ENCODE measurements at regions not wholly inside any gene's neighbourhood (a gene's known extent, or its start where the extent isn't known, plus 50 kb on each side); places are given as distances from the start of the nearest gene placed in this dataset.

- no peak overlapping the region for H3K18ac ChIP-seq (ENCODE audit: low read depth, low read length)
- H3K36me3 ChIP-seq (ENCODE audit: control insufficient read depth, insufficient read depth, low read length), result no peaks in the 10 kb centered on the region
- H2BK5ac ChIP-seq (ENCODE audit: low read depth, low read length, poor library complexity, severe bottlenecking), result no peak overlapping the region
- H3K14ac ChIP-seq (replicated peaks; ENCODE audit: low read depth, low read length), result no peak overlapping the region
- H4K91ac ChIP-seq (ENCODE audit: insufficient read depth, low read depth, low read length), result no peak overlapping the region
- H3K9ac ChIP-seq (ENCODE audit: low read depth, low read length), result no peak overlapping the region
- CTCF ChIA-PET, result no interaction called here
- in situ Hi-C loops (cut with MboI; ENCODE audit: low sequenced_read_pairs), result no loop called here
- H2BK15ac ChIP-seq (ENCODE audit: low read depth, low read length), result no peak overlapping the region
- H3K27ac ChIP-seq (ENCODE audit: insufficient read depth, low read length), result no peak overlapping the region
- no TSS peak for BruUV-seq (replicated peaks)
- peaks cover 6% of the 10 kb centered on the region; the same call in 1 of the 2 replicates for H3K9me3 ChIP-seq (ENCODE audit: control insufficient read depth, insufficient read depth, low read length)
- no peak overlapping the region for H4K5ac ChIP-seq (ENCODE audit: low read depth, low read length)
- H2AK9ac ChIP-seq (replicated peaks; ENCODE audit: low read depth, low read length, poor library complexity), result no peak overlapping the region
- H4K8ac ChIP-seq (ENCODE audit: low read depth in 2 of 2, low read length in 2 of 2), result no peak overlapping the region
- DNase-seq (no peak), ATAC-seq (ENCODE audit: low read depth) (no peak)
- H3K4me1 ChIP-seq (ENCODE audit: control insufficient read depth, insufficient read depth, low read length), result no peaks in the 10 kb centered on the region
- no peak overlapping the region for H2AFZ ChIP-seq (replicated peaks; ENCODE audit: low read length, poor library complexity)
- dilution Hi-C loops (cut with HindIII; ENCODE audit: low sequenced_read_pairs, unreplicated experiment), result no loop called here
- H3K79me1 ChIP-seq (ENCODE audit: low read depth in 1 of 2, low read length in 2 of 2), result no peaks in the 10 kb centered on the region
- H4K20me1 ChIP-seq (ENCODE audit: insufficient read depth, low read length), result no peaks in the 10 kb centered on the region
- intact Hi-C loops (cut with micrococcal nuclease), result no loop called here
- TF ChIP-seq CEBPB (IDR thresholded peaks at IDR 0.05; ENCODE audit: low read depth, low read length) (no peak), MXI1 (IDR thresholded peaks at IDR 0.05; ENCODE audit: borderline replicate concordance, low read depth, low read length) (no peak), MAZ (IDR thresholded peaks at IDR 0.05; ENCODE audit: borderline replicate concordance, low read depth, low read length) (no peak)
- H3K23ac ChIP-seq (ENCODE audit: low read depth, low read length), result no peak overlapping the region
- H2BK20ac ChIP-seq (ENCODE audit: low read depth, low read length), result no peak overlapping the region
- WGBS, 2 experiments (ENCODE audit: extremely low coverage in 2 of 2, insufficient read length in 1 of 2), result no CpG with 5 or more reads among the region's 2 CpGs
- H2BK120ac ChIP-seq (ENCODE audit: low read depth, low read length), result no peak overlapping the region
- H3K56ac ChIP-seq (ENCODE audit: extremely low read depth, insufficient read depth, low read length), result no peak overlapping the region
- H3K27me3 ChIP-seq (ENCODE audit: control insufficient read depth, insufficient read depth, low read length), result no peaks in the 10 kb centered on the region
- POLR2A ChIA-PET (ENCODE audit: unreplicated experiment), result no interaction called here
- H3K4me2 ChIP-seq (ENCODE audit: low read depth, low read length), result no peak overlapping the region
- H3K4me3 ChIP-seq (ENCODE audit: insufficient read depth, low read depth, low read length), result no peak overlapping the region
- no peak overlapping the region for H3K4ac ChIP-seq (ENCODE audit: low read depth, low read length)
- no peaks in the 10 kb centered on the region for H3K9me1 ChIP-seq (ENCODE audit: insufficient read depth, low read length)
- no peak overlapping the region for H2AK5ac ChIP-seq (ENCODE audit: low read depth, low read length)
Measured at GRCh38 chr1:213561870-213562269, 425.9 kb upstream of the PROX1 start.

Data from IMR-90 (cell line).